Lower lobe of right lung (tissue), 2 donors: ENCODE measurements at regions not wholly inside any gene's neighbourhood (a gene's known extent, or its start where the extent isn't known, plus 50 kb on each side); places are given as distances from the start of the nearest gene placed in this dataset.

ENCODE experiments used
- ATAC-seq, 2 donors: fragments of 200-7000 bp; cut with Tn5 transposase; one replicate each; pipeline ENCODE4 v1.9.1; 2020 to 2022; ENCODE audit warnings: mild to moderate bottlenecking in 2 of 2, moderate library complexity in 2 of 2
- DNase-seq: peaks from one replicate; pipeline ENCODE4 v3.0.0-alpha.2; 2020
- H3K27ac ChIP-seq: fragments of 200-600 bp; one replicate; pipeline ENCODE4 v1.8.0; 2022
- H3K27me3 ChIP-seq: fragments of 200-600 bp; one replicate; pipeline ENCODE4 v1.8.0; 2022; ENCODE audit warnings: low read depth
- H3K36me3 ChIP-seq: fragments of 200-600 bp; one replicate; pipeline ENCODE4 v1.8.0; 2022; ENCODE audit warnings: mild to moderate bottlenecking
- H3K4me1 ChIP-seq: fragments of 200-600 bp; one replicate; pipeline ENCODE4 v1.8.0; 2022
- H3K4me3 ChIP-seq: fragments of 200-600 bp; one replicate; pipeline ENCODE4 v1.8.0; 2022; ENCODE audit warnings: mild to moderate bottlenecking
- H3K9me3 ChIP-seq: fragments of 200-600 bp; one replicate; pipeline ENCODE4 v1.8.0; 2022
- intact Hi-C: fragments of 100-400 bp; cut with DNase I; formaldehyde crosslinking; loops from one replicate; pipeline ENCODE4 v1.11.0; 2022
- TF ChIP-seq, protein P1 (sequence below): fragments of 200-600 bp; IDR thresholded peaks from one replicate; pipeline ENCODE4 v1.8.0; 2022; ENCODE audit warnings: antibody characterized with exemption, mild to moderate bottlenecking
- donor health status: DM: no; HTN: yes; CAD: no; lungs with severe emphysema.

GRCh38 chr2:45289997-45290709, 280.9 kb upstream of the SIX2 start:
- TF ChIP-seq, protein P1, sequence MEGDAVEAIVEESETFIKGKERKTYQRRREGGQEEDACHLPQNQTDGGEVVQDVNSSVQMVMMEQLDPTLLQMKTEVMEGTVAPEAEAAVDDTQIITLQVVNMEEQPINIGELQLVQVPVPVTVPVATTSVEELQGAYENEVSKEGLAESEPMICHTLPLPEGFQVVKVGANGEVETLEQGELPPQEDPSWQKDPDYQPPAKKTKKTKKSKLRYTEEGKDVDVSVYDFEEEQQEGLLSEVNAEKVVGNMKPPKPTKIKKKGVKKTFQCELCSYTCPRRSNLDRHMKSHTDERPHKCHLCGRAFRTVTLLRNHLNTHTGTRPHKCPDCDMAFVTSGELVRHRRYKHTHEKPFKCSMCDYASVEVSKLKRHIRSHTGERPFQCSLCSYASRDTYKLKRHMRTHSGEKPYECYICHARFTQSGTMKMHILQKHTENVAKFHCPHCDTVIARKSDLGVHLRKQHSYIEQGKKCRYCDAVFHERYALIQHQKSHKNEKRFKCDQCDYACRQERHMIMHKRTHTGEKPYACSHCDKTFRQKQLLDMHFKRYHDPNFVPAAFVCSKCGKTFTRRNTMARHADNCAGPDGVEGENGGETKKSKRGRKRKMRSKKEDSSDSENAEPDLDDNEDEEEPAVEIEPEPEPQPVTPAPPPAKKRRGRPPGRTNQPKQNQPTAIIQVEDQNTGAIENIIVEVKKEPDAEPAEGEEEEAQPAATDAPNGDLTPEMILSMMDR: no peak
- H3K4me3 ChIP-seq: no peak overlapping the region
- no peaks in the 10 kb centered on the region for H3K27me3 ChIP-seq
- H3K9me3 ChIP-seq: no peaks in the 10 kb centered on the region
- no peaks in the 10 kb centered on the region for H3K36me3 ChIP-seq
- intact Hi-C loops: no loop called here
- no peaks in the 10 kb centered on the region for H3K4me1 ChIP-seq
- DNase-seq: no peak
- H3K27ac ChIP-seq: no peak overlapping the region
- no peak for ATAC-seq

- Histone ChIP-seq H3K27me3 (no peaks in the 10 kb centered on the region), H3K27ac (no peak overlapping the region), H3K4me1 (no peaks in the 10 kb centered on the region), H3K4me3 (no peak overlapping the region), H3K9me3 (no peaks in the 10 kb centered on the region), H3K36me3 (no peaks in the 10 kb centered on the region)
- ATAC-seq (no peak), DNase-seq (no peak)
- TF ChIP-seq, protein P1: no peak
- intact Hi-C loops: no loop called here
Observed at GRCh38 chr2:45288532-45289417, 279.5 kb upstream of the SIX2 start.

GRCh38 chr2:45287045-45287444, 277.8 kb upstream of the SIX2 start:
- DNase-seq: no peak
- ATAC-seq: no peak
- TF ChIP-seq, protein P1: no peak
- Histone ChIP-seq H3K4me3 (no peak overlapping the region), H3K27me3 (no peaks in the 10 kb centered on the region), H3K9me3 (no peaks in the 10 kb centered on the region), H3K36me3 (no peaks in the 10 kb centered on the region), H3K4me1 (no peaks in the 10 kb centered on the region), H3K27ac (no peak overlapping the region)
- intact Hi-C loops: no loop called here

DNA sequence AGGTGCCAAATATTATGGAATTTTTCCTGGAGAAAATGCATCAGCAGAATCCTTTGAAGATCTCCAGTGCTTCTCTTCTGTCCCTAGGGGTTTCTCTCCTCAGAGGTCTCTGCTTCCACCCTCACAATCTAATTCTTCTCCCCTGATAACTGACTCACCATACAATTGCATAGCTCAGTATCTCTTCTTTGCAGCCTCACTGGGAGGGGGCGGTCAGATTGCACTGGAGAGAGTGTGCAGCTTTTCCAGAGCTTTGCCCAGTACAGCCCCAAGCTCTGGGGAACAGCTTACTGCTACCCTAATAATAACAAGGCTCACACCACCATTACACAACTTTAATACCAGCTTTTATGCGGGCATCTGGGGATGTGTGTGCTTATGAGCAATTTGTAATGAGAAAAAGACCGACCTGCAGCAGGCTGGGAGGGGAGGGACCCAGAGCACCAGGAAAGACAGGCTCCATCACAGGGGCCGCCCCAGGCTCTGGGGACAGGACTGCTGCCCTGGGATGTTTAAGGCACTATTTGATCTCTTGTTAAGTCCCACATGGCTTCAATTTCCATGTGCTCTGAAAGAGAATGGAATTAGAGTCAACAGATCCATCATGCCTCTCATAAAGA, 276.6 kb upstream of the SIX2 start:
- no peaks in the 10 kb centered on the region for H3K4me1 ChIP-seq
- no peaks in the 10 kb centered on the region for H3K9me3 ChIP-seq
- intact Hi-C loops: no loop called here
- no peaks in the 10 kb centered on the region for H3K36me3 ChIP-seq
- ATAC-seq: no peak
- no peak overlapping the region for H3K27ac ChIP-seq
- TF ChIP-seq, protein P1: no peak
- peaks cover 5% of the 10 kb centered on the region for H3K27me3 ChIP-seq
- no peak for DNase-seq
- H3K4me3 ChIP-seq: no peak overlapping the region

DNA sequence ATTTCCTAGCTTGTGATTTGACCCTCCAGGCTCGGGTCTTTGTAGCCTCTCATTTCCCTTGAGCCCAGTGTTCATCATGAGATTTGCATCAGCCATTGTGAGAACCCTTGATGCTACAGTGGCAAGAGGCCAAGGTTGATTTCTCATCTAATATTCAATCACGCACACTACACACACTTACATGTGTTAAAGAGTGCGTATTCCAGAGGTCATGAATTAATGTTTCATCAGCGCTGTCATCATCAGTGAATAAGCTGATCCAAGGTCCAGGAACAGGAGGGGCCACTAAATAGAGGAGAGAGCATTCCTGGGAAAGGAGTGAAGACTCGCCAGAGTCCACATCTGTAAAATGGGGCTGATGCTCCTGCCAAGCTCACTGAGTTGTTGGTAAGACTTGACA, 276.1 kb upstream of the SIX2 start:
- no peaks in the 10 kb centered on the region for H3K4me1 ChIP-seq
- no peak overlapping the region for H3K27ac ChIP-seq
- peaks cover 5% of the 10 kb centered on the region for H3K27me3 ChIP-seq
- ATAC-seq (no peak), DNase-seq (no peak)
- no peaks in the 10 kb centered on the region for H3K36me3 ChIP-seq
- H3K9me3 ChIP-seq: no peaks in the 10 kb centered on the region
- H3K4me3 ChIP-seq: no peak overlapping the region
- TF ChIP-seq, protein P1: no peak
- intact Hi-C loops: no loop called here
